ENCODE measurements at regions not wholly inside any gene's neighbourhood (a gene's known extent, or its start where the extent isn't known, plus 50 kb on each side); places are given as distances from the start of the nearest gene placed in this dataset.

GRCh38 chr20:43345676-43346075 is 112.0 kb upstream of the SRSF6 start:
- Mint-ChIP-seq H3K4me3 (ENCODE audit: unreplicated experiment) (no peak overlapping the region), H3K9me3 (ENCODE audit: unreplicated experiment) (peaks cover 32% of the 10 kb centered on the region), H3K4me1 (ENCODE audit: low read depth, unreplicated experiment) (no peaks in the 10 kb centered on the region), H3K27ac (ENCODE audit: unreplicated experiment) (no peak overlapping the region), H3K36me3 (ENCODE audit: insufficient read depth, unreplicated experiment) (no peaks in the 10 kb centered on the region), H3K27me3 (ENCODE audit: insufficient read depth, unreplicated experiment) (peaks cover 16% of the 10 kb centered on the region)
- H3K36me3 ChIP-seq (ENCODE audit: control insufficient read depth, insufficient read depth, low read length): no peaks in the 10 kb centered on the region
- TF ChIP-seq CTCF (IDR thresholded peaks at IDR 0.05; ENCODE audit: insufficient read depth in 1 of 2, low read depth in 1 of 2, low read length in 1 of 2, severe bottlenecking in 1 of 2, unreplicated experiment in 1 of 2): no peak
- intact Hi-C loops (cut with micrococcal nuclease; ENCODE audit: unreplicated experiment): no loop called here
- no peaks in the 10 kb centered on the region for H3K4me1 ChIP-seq
- DNase-seq: no peak
- no peak overlapping the region for H3K4me3 ChIP-seq (ENCODE audit: low read depth, low read length)
- POLR2A ChIA-PET: no interaction called here
- peaks cover 13% of the 10 kb centered on the region for H3K9me3 ChIP-seq
- no peaks in the 10 kb centered on the region for H3K27me3 ChIP-seq (replicated peaks; ENCODE audit: control insufficient read depth, insufficient read depth, low read length)
- CTCF ChIA-PET: no interaction called here
- BruUV-seq (replicated peaks): no TSS peak

GRCh38 chr20:43341511-43341910 is 116.2 kb upstream of the SRSF6 start:
- H3K27me3 ChIP-seq (replicated peaks; ENCODE audit: control insufficient read depth, insufficient read depth, low read length): no peaks in the 10 kb centered on the region
- Mint-ChIP-seq H3K4me3 (ENCODE audit: unreplicated experiment) (no peak overlapping the region), H3K9me3 (ENCODE audit: unreplicated experiment) (peaks cover 31% of the 10 kb centered on the region), H3K36me3 (ENCODE audit: insufficient read depth, unreplicated experiment) (no peaks in the 10 kb centered on the region), H3K4me1 (ENCODE audit: low read depth, unreplicated experiment) (no peaks in the 10 kb centered on the region), H3K27ac (ENCODE audit: unreplicated experiment) (no peak overlapping the region), H3K27me3 (ENCODE audit: insufficient read depth, unreplicated experiment) (peaks cover 7% of the 10 kb centered on the region)
- H3K9me3 ChIP-seq: peaks cover 28% of the 10 kb centered on the region
- TF ChIP-seq CTCF (IDR thresholded peaks at IDR 0.05; ENCODE audit: insufficient read depth in 1 of 2, low read depth in 1 of 2, low read length in 1 of 2, severe bottlenecking in 1 of 2, unreplicated experiment in 1 of 2): no peak
- intact Hi-C loops (cut with micrococcal nuclease; ENCODE audit: unreplicated experiment): no loop called here
- DNase-seq: no peak
- no peak overlapping the region for H3K4me3 ChIP-seq (ENCODE audit: low read depth, low read length)
- no peaks in the 10 kb centered on the region for H3K36me3 ChIP-seq (ENCODE audit: control insufficient read depth, insufficient read depth, low read length)
- ChIA-PET CTCF (no interaction called here), POLR2A (no interaction called here)
- H3K4me1 ChIP-seq: no peaks in the 10 kb centered on the region
- no TSS peak for BruUV-seq (replicated peaks)

GRCh38 chr20:43337036-43337435 is 120.7 kb upstream of the SRSF6 start:
- Mint-ChIP-seq H3K27me3 (ENCODE audit: insufficient read depth, unreplicated experiment) (no peaks in the 10 kb centered on the region), H3K27ac (ENCODE audit: unreplicated experiment) (no peak overlapping the region), H3K4me1 (ENCODE audit: low read depth, unreplicated experiment) (no peaks in the 10 kb centered on the region), H3K4me3 (ENCODE audit: unreplicated experiment) (no peak overlapping the region), H3K9me3 (ENCODE audit: unreplicated experiment) (peaks cover 43% of the 10 kb centered on the region), H3K36me3 (ENCODE audit: insufficient read depth, unreplicated experiment) (peaks cover 7% of the 10 kb centered on the region)
- ChIA-PET POLR2A (no interaction called here), CTCF (no interaction called here)
- no peak overlapping the region for H3K4me3 ChIP-seq (ENCODE audit: low read depth, low read length)
- no peak for DNase-seq
- no TSS peak for BruUV-seq (replicated peaks)
- no peak for TF ChIP-seq CTCF (IDR thresholded peaks at IDR 0.05; ENCODE audit: insufficient read depth in 1 of 2, low read depth in 1 of 2, low read length in 1 of 2, severe bottlenecking in 1 of 2, unreplicated experiment in 1 of 2)
- H3K4me1 ChIP-seq: no peaks in the 10 kb centered on the region
- H3K9me3 ChIP-seq: peaks cover 43% of the 10 kb centered on the region
- H3K36me3 ChIP-seq (ENCODE audit: control insufficient read depth, insufficient read depth, low read length): no peaks in the 10 kb centered on the region
- no peaks in the 10 kb centered on the region for H3K27me3 ChIP-seq (replicated peaks; ENCODE audit: control insufficient read depth, insufficient read depth, low read length)
- intact Hi-C loops (cut with micrococcal nuclease; ENCODE audit: unreplicated experiment): no loop called here

All from Caco-2 (cell line).